Left renal cortex interstitium (tissue), 4 donors: ENCODE measurements at regions not wholly inside any gene's neighbourhood (a gene's known extent, or its start where the extent isn't known, plus 50 kb on each side); places are given as distances from the start of the nearest gene placed in this dataset.
"Not testable (repeated sequence)": the region's sequence is repeated elsewhere in the genome, so short reads cannot be mapped to it uniquely, and the experiment has no call there.

ENCODE experiments used
- DNase-seq, 4 donors: peaks; one replicate each; pipeline ENCODE4 v3.0.0-alpha.2; 2013; ENCODE audit warnings: low read depth in 4 of 4, low spot score in 2 of 4, missing footprints in 1 of 4

DNA sequence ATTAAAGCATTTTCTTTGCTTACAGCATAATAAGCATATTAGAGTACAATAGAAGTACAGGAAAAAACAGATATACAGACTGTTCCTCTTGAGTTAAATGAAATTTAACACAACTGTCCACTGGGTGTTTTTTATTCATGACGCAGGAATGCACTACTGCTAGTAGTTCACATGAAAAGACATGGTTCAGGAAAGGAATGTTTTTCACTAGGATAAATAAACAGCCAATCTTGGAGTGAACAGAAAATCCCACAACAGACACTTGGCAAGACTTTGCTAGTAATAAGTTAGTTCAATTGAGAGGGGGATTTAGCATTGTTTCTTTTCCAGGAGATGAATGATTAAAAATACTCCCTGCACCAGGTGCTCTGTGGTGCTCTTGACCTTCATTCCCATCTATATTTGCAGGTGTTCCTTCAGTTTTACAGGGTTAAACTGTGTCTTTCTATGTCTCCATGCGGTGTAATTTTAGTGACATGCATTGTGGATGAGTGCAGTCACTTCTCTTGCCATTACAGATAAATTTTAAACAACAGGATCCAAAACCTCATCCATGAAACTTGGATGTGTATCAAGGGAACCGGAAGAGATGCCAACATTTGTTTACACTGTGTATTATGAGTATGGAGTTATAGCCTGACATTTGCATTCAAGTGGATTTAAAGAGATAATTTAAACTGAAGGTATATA is 796.6 kb downstream of the DSC3 start:
- DNase-seq, result no peak

GRCh38 chr18:30234755-30235154 is 807.8 kb downstream of the DSC3 start:
- no peak for DNase-seq

GRCh38 chr18:30211112-30211511 is 831.4 kb downstream of the DSC3 start:
- no peak for DNase-seq

GRCh38 chr18:30208546-30208945 is 834.0 kb downstream of the DSC3 start:
- no peak for DNase-seq

GRCh38 chr18:30192216-30192615 is 850.3 kb downstream of the DSC3 start:
- no peak for DNase-seq

DNA sequence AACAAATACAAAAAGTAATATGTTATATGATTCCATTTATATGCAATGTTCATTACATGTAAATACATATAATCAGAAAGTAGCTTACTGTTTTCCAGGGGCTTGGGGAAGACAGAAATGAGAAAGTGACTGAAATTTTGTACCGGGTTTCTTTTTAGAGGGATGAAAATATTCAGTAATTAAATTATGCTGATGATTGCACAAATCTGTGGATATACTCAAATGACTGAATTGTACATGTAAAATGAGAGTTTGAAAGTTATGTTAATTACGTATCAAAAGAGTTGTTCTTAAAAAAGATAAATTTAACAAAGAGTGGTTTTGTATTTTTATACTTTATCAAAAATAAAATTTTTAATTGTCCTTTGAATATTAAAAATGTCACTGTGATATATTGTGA is 856.3 kb downstream of the DSC3 start:
- no peak for DNase-seq

DNA sequence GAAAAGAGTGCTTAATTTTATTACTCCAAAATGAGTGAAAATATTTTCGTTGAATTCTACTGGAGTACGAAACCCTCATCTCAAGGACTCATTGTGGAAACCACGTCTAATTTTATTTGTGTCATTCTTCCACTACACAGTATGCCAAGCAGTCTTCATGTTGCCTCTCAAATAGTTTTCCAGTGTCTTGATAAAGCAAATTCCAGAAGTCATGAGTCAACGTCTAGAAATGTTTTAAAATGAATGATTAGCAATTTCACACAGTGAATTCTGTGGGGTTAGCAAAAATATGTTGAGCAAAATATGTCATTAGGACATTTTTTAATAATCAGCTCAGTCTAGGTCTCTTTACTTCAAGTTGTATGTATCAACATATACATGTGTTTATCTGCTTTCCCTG is 865.5 kb downstream of the DSC3 start:
- no peak for DNase-seq

- no peak for DNase-seq
Observed at GRCh38 chr18:30175621-30176225, 866.8 kb downstream of the DSC3 start.

DNA sequence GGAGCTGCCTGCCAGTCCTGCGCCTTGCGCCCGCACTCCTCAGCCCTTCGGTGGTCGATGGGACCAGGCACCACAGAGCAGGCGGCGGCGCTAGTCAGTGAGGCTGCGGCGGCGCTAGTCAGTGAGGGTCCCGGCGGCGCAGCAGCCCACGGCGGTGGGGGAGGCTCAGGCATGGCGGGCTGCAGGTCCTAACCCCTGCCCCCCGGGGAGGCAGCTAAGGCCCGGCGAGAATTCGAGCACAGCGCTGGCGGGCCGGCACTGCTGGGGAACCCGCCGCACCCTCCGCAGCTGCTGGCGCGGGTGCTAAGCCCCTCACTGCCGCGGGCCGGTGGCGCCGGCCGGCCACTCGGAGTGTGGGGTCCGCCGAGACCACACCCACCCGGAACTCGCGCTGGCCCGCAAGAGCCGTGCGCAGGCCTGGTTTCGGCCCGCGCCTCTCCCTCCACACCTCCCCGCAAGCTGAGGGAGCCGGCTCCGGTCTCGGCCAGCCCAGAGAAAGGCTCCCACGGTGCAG is 867.4 kb downstream of the DSC3 start:
- no peak for DNase-seq

GRCh38 chr18:30163573-30163972 is 879.0 kb downstream of the DSC3 start:
- no peak for DNase-seq

DNA sequence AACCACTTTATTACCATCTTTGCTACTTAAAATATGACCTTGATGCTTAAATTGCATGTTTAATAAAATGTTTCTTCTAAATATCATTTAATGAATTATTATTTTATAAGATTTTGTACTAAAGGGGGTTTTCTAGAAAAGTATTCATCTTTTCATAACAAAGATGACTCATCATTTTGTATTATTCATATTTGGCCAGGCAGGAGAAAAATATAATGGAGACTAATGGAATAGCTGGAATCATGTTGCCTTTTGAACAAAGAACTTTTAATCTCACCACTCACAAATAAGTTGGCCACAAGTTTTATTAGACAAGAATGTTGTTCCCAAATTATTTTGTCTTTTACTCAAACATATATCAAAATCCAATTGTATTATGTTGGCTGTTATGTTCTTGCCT is 882.4 kb downstream of the DSC3 start:
- DNase-seq, result no peak

DNA sequence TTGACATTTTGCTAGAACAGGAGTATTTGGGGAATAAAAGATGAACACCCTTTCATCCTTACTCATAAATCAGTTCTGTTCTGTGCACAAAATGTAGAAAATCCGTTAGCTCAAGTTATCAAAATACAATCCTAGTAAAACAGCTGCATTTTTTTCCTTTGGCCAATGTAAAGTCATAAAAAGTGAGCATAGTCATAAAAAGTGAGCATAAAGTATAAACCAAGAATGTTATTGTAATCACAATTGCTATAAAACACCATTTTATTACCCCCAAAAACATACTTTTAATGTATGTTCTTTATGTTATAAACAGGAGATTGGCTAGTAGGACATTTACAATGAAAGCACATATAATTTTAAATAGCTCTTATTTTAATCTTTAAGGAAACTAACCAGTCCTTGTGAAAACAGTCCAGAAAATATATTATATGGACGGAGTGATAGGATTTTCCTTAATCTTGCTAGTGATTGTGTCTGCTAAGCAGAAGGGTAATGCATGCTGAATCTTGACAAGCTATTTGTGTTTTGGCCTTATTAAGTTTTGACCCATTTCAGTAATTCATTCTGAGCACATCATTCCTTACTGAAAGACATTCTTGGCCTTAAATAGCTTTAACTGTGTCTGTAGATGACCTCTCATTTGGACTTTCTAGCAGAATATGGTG is 891.8 kb downstream of the DSC3 start:
- peak; percentile 15 to 60 (median 40) for DNase-seq

GRCh38 chr18:30149585-30149984 is 893.0 kb downstream of the DSC3 start:
- DNase-seq, result no peak

GRCh38 chr18:30142870-30143269 is 899.7 kb downstream of the DSC3 start:
- no peak for DNase-seq

- DNase-seq, result no peak
Observed at GRCh38 chr18:30142248-30142647, 900.3 kb downstream of the DSC3 start.

GRCh38 chr18:30141506-30141905 is 901.0 kb downstream of the DSC3 start:
- not testable (repeated sequence) for DNase-seq

DNA sequence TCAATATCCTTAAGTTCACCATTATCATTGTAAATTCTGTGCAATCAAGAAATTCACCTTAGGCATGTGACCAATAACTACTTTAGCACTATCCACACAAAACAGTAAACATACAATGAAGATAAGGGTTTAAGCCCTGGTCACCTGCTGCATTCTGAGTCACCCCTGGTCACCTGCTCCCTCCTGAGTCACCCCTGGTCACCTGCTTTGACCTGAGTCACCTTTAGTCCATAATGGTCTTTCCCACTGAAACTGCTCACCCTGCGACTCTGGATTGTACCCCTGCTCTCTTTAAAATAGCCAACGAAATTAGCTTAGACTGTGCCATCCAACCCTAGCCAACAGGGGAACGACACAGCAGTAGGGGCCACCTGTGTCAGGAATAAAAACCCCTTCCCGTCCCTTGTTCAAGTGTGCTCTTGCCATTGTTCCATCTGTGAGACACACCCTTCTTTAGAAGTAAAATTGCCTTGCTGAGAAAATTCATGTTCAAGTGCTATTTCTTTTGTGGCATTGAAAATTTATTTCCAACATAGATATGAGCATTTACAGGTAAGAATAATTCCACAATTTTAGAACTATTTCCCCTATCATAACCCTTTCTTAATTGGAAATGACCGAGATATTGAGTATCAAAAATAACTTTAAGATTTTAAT is 902.8 kb downstream of the DSC3 start:
- no peak for DNase-seq

DNA sequence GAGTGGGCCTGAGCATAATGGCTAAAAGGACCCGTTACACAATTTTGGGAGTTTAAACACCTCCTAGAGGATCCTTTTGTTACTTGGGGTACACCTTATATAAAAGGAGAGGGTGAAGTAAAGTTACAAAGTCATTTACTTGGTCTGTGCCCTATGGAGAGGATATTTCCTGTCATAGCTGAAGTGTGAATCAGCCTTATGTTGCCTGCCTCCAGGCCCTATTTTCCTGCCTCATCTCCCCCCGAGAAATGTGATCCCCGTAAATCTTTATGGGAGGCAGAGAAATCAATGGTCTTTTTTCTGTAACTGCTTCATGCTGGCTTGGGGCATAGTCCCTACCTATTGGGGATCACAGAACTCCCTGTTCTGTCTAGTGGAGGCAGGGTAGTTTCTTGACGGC is 906.6 kb downstream of the DSC3 start:
- DNase-seq, result no peak

DNA sequence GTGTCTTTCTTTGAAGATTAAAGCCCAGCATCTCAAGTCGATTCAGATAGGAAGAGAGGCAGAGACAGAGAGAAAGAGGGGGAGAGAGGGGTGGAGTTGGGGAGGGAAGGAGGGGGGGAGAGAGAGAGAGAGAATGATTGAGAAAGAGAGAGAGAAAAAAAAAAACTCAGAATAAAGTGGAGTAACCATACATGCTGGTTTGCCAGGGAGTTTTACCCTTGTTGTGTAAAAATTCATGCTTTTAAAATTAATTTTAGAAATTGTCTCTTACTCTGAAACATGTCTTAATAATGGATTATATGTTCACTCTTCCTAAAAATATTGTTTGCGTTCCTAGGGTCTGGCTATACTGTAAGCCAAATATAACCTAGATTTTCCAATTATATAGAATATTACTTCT is 908.5 kb downstream of the DSC3 start:
- no peak for DNase-seq

DNA sequence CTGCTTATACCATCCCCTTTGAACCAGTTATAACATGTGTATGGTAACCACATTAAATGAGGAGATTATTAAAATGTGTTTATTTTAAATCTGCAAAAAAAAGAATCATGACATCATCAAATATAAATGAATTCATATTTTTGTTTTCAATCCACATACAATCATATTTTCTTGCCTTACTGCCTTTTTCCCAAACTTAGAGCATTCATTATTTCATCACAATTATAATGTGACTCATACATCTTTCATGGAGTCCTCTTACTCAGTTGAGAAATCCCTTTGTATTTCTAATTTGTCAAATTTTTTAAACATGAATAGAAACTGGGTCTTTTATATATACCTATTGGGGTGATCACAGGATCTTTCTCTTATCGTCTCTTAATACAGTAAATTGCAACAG is 909.6 kb downstream of the DSC3 start:
- no peak for DNase-seq

- no peak for DNase-seq
Observed at GRCh38 chr18:30121397-30121796, 921.1 kb downstream of the DSC3 start.
